GM04504 (cell line): ENCODE measurements at regions not wholly inside any gene's neighbourhood (a gene's known extent, or its start where the extent isn't known, plus 50 kb on each side); places are given as distances from the start of the nearest gene placed in this dataset.
"Not testable (repeated sequence)": the region's sequence is repeated elsewhere in the genome, so short reads cannot be mapped to it uniquely, and the experiment has no call there.

Experiments
- DNase-seq: peaks from one replicate; pipeline ENCODE4 v3.0.0-alpha.2; 2012; ENCODE audit warnings: low read depth

GRCh38 chr13:93017493-93018112, 209.0 kb upstream of the GPC6 start:
- no peak for DNase-seq

GRCh38 chr13:93023929-93024328, 202.7 kb upstream of the GPC6 start:
- no peak for DNase-seq

GRCh38 chr13:93025984-93026383, 200.6 kb upstream of the GPC6 start:
- no peak for DNase-seq

DNA sequence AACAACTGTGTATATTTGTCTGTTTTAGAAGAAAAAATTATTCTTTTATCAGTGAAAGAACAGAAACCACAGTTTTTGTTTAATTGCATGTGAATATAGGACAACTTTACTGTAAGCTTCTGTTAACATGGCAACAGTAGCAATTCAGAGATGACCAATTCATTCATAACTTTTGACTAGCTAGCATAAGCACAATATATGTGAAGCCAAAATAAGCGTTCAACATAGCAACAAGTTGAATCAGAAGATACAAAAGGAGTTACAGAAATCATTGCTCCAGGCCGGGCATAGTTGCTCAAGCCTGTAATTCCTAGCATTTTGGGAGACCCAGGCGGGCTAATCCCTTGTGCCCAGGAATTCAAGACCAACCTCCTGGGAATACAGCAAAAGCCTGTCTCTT, 197.1 kb upstream of the GPC6 start:
- DNase-seq, result no peak

GRCh38 chr13:93036380-93036779, 190.2 kb upstream of the GPC6 start:
- no peak for DNase-seq

DNA sequence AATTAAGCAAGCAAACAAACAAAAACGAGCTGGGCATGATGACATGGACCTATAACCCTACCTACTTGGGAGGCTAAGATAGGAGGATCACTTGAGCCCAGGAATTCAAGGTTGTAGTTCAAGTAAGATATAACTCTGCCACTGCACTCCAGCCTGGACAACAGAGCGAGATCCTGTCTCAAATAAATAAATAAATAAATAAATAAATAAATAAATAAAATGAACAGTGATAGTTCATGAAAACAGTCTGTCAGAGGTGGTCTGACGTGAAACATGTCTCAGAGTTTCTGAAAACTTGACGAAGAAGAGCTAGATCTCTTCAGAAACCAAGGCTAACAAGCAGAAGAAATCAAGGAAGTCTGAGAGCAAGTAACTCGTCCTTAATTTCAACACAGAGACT, 188.8 kb upstream of the GPC6 start:
- DNase-seq, result no peak

DNA sequence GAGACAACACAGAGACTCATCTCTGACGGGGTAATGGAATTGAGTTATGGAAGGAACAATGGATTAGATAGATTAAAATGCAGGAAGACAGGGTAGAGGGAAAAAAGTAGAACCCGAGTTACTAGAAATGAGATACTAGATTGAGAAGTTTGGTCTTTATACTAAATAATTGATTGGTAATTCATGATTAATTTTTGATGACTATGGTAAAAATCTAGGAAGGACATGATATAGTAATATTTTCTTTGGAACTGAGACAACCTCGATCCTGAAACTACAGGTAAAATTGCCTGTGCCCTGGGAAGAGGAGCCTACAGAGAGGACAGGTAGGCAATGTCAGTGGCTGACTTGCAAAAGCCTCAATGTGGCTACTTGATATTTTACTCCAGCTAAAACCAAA, 188.4 kb upstream of the GPC6 start:
- no peak for DNase-seq

DNA sequence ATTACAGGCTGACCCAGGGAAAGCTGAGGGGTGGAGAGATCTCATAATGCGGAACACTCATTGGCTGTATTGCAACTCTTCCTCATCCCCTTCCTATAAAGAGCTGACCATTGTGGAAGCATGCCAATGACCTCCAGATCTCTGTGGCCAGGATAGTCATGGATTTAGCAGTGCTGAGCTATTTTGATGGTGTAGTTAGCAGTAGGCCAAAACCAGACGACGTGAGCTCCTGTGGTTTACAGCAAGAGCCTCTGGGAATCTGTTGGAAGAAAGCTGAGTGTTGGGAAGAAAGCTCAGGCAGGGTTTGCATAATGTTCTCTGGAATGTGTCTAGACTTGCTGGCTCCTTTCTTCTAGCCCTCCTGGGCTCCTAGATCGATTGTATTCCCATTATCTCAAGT, 187.5 kb upstream of the GPC6 start:
- no peak for DNase-seq

DNA sequence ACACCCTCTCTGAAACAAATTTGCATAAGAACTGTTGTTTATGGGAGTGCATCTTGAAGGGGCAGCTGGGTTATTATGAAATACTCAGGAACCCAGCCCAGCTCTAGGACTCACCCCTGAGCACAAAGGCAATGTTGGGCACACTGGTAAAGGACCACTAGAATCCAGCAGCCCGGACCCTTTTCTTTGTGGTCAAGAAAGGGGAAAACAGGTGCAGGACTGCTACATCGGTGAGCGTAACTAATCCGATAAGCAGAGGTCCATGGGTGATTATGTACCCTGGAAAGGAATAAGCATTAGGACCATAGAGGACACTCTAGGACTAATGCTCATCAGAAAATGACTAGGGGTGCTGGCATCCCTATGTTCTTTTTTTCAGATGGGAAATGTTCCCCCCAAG, 185.0 kb upstream of the GPC6 start:
- DNase-seq, result not testable (repeated sequence)

DNA sequence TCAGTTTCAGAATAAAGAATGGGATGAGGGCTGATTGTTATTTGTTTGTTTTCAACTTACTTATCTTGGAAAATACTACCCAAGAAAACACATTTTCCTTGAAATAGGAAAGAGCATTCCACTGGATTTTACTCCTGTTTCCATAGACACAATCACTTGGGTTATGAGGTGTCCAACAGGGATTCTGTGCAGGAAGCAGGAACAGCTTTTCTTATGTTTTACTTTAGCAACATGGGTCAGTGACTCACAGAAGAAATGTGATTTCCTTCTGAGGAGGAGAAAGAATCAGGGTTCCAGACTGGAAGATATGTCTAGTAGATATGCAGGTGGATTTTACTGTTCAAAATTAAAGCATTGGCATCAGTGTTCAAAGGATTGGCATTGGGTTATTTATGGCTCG, 180.8 kb upstream of the GPC6 start:
- DNase-seq, result no peak

- no peak for DNase-seq
These were observed 171.4 kb upstream of the GPC6 start for GRCh38 chr13:93055233-93055632.

GRCh38 chr13:93058301-93058700, 168.3 kb upstream of the GPC6 start:
- no peak for DNase-seq

GRCh38 chr13:93060144-93060543, 166.5 kb upstream of the GPC6 start:
- DNase-seq, result no peak

DNA sequence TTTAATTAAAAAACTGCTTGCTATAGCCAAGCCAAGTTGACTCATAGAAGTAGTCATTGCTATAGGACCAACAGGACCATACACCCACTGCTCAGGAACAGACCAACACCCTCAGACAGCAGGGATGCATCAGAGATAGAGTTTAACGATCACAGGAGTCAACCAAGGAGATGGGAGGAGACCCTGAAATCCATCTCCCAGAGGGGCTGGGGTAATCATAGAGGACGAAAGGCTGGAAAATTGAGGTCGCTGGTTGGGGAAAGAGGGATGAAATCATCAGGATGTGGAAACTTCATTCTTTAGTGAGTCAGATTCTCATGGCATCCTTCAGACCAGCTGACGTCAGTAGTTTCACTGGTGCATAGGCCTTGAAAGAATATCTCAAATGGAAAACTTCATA, 160.4 kb upstream of the GPC6 start:
- peak; percentile 12 for DNase-seq

DNA sequence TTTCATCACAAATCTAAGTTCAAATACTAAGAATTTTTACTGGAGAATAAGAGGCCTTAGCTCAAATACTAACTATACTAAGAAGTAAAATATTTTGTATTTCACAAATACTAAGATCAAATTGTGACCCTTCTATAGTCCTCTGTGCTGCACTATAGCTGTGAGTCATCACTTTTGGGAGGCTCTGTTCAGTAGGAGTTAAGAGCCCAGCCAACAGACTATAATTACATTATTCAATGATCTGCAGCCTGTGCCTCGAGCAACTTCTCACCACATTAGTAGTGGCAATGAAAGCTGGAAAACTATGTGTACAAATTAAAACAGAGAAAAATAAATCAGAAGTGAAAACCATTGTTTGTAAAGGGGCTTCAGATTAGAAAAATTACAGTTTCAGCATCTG, 147.3 kb upstream of the GPC6 start:
- DNase-seq, result no peak

GRCh38 chr13:93080166-93080565, 146.4 kb upstream of the GPC6 start:
- DNase-seq, result no peak

DNA sequence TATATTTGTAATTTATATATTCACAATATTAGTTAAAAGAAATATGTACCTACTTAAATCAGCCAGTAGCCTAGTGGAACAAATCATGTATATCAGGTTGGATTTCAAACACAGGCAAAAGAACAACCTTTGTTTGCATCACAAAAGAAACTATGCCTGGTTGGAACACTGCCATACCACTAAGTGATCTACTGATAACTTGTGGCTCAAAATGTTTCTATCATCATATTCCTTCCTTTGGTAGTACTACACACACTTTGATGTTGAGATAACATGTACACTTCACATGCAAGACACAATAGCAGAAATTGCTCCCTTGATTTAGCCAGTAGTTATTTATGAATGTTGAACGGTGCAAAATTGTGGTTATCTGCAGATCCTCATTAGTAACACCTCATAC, 146.0 kb upstream of the GPC6 start:
- no peak for DNase-seq

- no peak for DNase-seq
These were observed 140.3 kb upstream of the GPC6 start for GRCh38 chr13:93086329-93086728.

DNA sequence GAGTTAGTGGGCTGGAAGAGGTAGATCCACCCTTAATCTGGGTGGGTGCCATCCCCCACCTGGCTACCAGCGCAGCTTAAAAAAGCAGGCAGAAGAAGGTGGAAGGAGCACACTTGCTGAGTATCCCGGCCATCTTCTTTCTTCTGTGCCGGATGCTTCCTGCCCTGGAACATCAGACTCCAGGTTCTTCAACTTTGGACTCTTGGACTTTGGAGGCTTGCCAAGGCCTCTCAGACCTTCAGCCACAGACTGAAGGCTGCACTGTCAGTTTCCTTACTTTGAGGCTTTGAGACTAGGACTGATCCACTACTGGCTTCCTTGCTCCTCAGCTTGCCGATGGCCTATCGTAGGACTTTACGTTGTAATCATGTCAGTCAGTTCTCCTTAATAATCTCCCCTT, 127.6 kb upstream of the GPC6 start:
- DNase-seq, result no peak

GRCh38 chr13:93101226-93101734, 125.3 kb upstream of the GPC6 start:
- no peak for DNase-seq

GRCh38 chr13:93104270-93104669, 122.3 kb upstream of the GPC6 start:
- no peak for DNase-seq

GRCh38 chr13:93108111-93108601, 118.5 kb upstream of the GPC6 start:
- DNase-seq, result no peak

DNA sequence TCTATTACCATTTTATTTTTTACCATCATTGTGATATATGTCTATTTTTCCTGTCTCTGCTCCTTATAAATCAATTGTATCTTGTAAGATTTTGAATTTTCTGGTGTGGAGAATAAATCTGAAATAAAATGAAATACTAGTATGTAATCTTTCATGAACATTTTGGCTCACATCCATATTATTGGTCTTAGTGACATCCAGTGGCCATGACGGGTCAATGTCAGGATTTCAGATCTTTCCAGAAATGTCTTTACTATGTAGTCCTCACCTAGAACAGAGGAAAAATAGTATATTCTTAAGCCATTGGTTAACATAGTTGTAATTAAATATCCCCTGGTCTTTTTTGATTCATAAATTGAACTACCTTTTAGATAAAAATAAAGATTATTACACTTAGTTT, 109.8 kb upstream of the GPC6 start:
- DNase-seq, result no peak

- no peak for DNase-seq
These were observed 108.5 kb upstream of the GPC6 start for GRCh38 chr13:93118081-93118615.
